GM23338 (cell line): ENCODE measurements at regions not wholly inside any gene's neighbourhood (a gene's known extent, or its start where the extent isn't known, plus 50 kb on each side); places are given as distances from the start of the nearest gene placed in this dataset.

Source experiments
- ATAC-seq: fragments of 200-7000 bp; cut with Tn5 transposase; 3 replicates; pipeline ENCODE4 v1.9.1; 2020
- DNase-seq: peaks from one replicate; pipeline ENCODE4 v3.0.0-alpha.2; 2015; ENCODE audit warnings: low spot score
- H2AFZ ChIP-seq: fragments of 200-600 bp; sonication (generic); 2 replicates; pipeline ENCODE4 v1.8.0; 2016; ENCODE audit warnings: antibody characterized with exemption, mild to moderate bottlenecking, moderate library complexity
- H3F3A ChIP-seq: fragments of 200-600 bp; sonication (generic); replicated peaks from 2 replicates; pipeline ENCODE4 v1.8.0; 2017; ENCODE audit warnings: antibody characterized with exemption, mixed run types, low read depth
- H3K27ac ChIP-seq: fragments of 200-600 bp; sonication (generic); 2 replicates; pipeline ENCODE4 v1.6.1; 2016; ENCODE audit warnings: low read depth
- H3K27me3 ChIP-seq: fragments of 200-600 bp; sonication (generic); 2 replicates; pipeline ENCODE4 v1.8.0; 2016; ENCODE audit warnings: mild to moderate bottlenecking, mixed run types, moderate library complexity; ENCODE audit not compliant: insufficient read depth
- H3K36me3 ChIP-seq: fragments of 200-600 bp; sonication (generic); 2 replicates; pipeline ENCODE4 v1.8.0; 2016; ENCODE audit warnings: mild to moderate bottlenecking; ENCODE audit not compliant: insufficient read depth
- H3K4me1 ChIP-seq: fragments of 200-600 bp; sonication (generic); 2 replicates; pipeline ENCODE4 v1.8.0; 2016; ENCODE audit warnings: mild to moderate bottlenecking, moderate library complexity; ENCODE audit not compliant: insufficient read depth
- H3K4me2 ChIP-seq: fragments of 200-600 bp; sonication (generic); 2 replicates; pipeline ENCODE4 v1.7.1; 2017; ENCODE audit warnings: mixed run types
- H3K4me3 ChIP-seq: fragments of 200-600 bp; sonication (generic); 2 replicates; pipeline ENCODE4 v1.6.1; 2016; ENCODE audit warnings: mixed run types
- H3K79me2 ChIP-seq: fragments of 200-600 bp; sonication (generic); replicated peaks from 2 replicates; pipeline ENCODE4 v1.8.0; 2017; ENCODE audit warnings: mild to moderate bottlenecking; ENCODE audit not compliant: insufficient read depth
- H3K9me2 ChIP-seq: fragments of 200-600 bp; sonication (generic); 2 replicates; pipeline ENCODE4 v1.8.0; 2017; ENCODE audit not compliant: insufficient read depth
- H4K20me1 ChIP-seq: fragments of 200-600 bp; sonication (generic); replicated peaks from 2 replicates; pipeline ENCODE4 v1.8.0; 2017; ENCODE audit warnings: mild to moderate bottlenecking; ENCODE audit not compliant: insufficient read depth
- H3K27ac Mint-ChIP-seq: 2 replicates; pipeline ENCODE4 v1.8.0; 2020; ENCODE audit warnings: inconsistent platforms, mild to moderate bottlenecking, moderate library complexity, mixed read lengths
- H3K27me3 Mint-ChIP-seq: 3 replicates; pipeline ENCODE4 v1.8.0; 2022; ENCODE audit warnings: low read depth, mild to moderate bottlenecking, moderate library complexity, mixed read lengths, inconsistent platforms; ENCODE audit not compliant: insufficient read depth, poor library complexity
- H3K36me3 Mint-ChIP-seq: 3 replicates; pipeline ENCODE4 v1.8.0; 2021; ENCODE audit warnings: low read depth, mild to moderate bottlenecking, inconsistent platforms, moderate library complexity, mixed read lengths
- H3K4me1 Mint-ChIP-seq: 3 replicates; pipeline ENCODE4 v1.8.0; 2020; ENCODE audit warnings: mild to moderate bottlenecking, inconsistent platforms, mixed read lengths
- H3K4me3 Mint-ChIP-seq: 3 replicates; pipeline ENCODE4 v1.8.0; 2021; ENCODE audit warnings: moderate library complexity, mild to moderate bottlenecking, inconsistent platforms, mixed read lengths
- H3K9me3 Mint-ChIP-seq: 3 replicates; pipeline ENCODE4 v1.8.0; 2020; ENCODE audit warnings: moderate library complexity, mild to moderate bottlenecking, inconsistent platforms, mixed read lengths
- CREB1 ChIP-seq: fragments of 250-450 bp; sonication (Bioruptor Pico); IDR thresholded peaks from 2 replicates; pipeline ENCODE4 v1.5.0; 2020; ENCODE audit warnings: low read depth, mild to moderate bottlenecking, moderate library complexity
- CTCF ChIP-seq, 2 experiments: fragments of 200-600 bp in 1 of 2; sonication (generic) in 1 of 2; conservative IDR thresholded peaks; 2 replicates each; pipeline versions ENCODE4 v1.5.1 to v1.6.1; 2016 to 2017; ENCODE audit warnings: antibody characterized with exemption in 2 of 2, low read depth in 2 of 2, mild to moderate bottlenecking in 2 of 2, moderate library complexity in 1 of 2
- ETS1 ChIP-seq: IDR thresholded peaks from 2 replicates; pipeline ENCODE4 v1.6.1; 2016; ENCODE audit warnings: antibody characterized with exemption
- EZH2 ChIP-seq: fragments of 200-600 bp; sonication (generic); IDR thresholded peaks from one replicate; pipeline ENCODE4 v1.8.0; 2017; ENCODE audit warnings: antibody characterized with exemption, mild to moderate bottlenecking, low read depth; ENCODE audit not compliant: unreplicated experiment
- EZH2phosphoT487 ChIP-seq: fragments of 200-600 bp; sonication (generic); IDR thresholded peaks from one replicate; pipeline ENCODE4 v1.8.1; 2018; ENCODE audit warnings: antibody characterized with exemption; ENCODE audit not compliant: unreplicated experiment
- JUNB ChIP-seq: IDR thresholded peaks from one replicate; pipeline ENCODE4 v1.6.1; 2016; ENCODE audit warnings: antibody characterized with exemption; ENCODE audit not compliant: unreplicated experiment
- NANOG ChIP-seq: IDR thresholded peaks from 2 replicates; pipeline ENCODE4 v1.6.1; 2016; ENCODE audit warnings: antibody characterized with exemption, borderline replicate concordance
- POLR2AphosphoS5 ChIP-seq: IDR thresholded peaks from 2 replicates; pipeline ENCODE4 v1.6.1; 2016; ENCODE audit warnings: antibody characterized with exemption, low read depth
- REST ChIP-seq: IDR thresholded peaks from one replicate; pipeline ENCODE4 v1.6.1; 2018; ENCODE audit warnings: antibody characterized with exemption; ENCODE audit not compliant: unreplicated experiment
- STAT1 ChIP-seq: IDR thresholded peaks from one replicate; pipeline ENCODE4 v1.6.1; 2016; ENCODE audit warnings: antibody characterized with exemption; ENCODE audit not compliant: unreplicated experiment
- ZNF114 ChIP-seq: fragments of 250-450 bp; sonication (Bioruptor Pico); IDR thresholded peaks from 2 replicates; pipeline ENCODE4 v1.5.0; 2020; ENCODE audit warnings: mild to moderate bottlenecking, moderate library complexity
- ZNF331 ChIP-seq: fragments of 250-450 bp; sonication (Bioruptor Pico); IDR thresholded peaks from 2 replicates; pipeline ENCODE4 v1.5.0; 2020; ENCODE audit warnings: low read depth, mild to moderate bottlenecking, moderate library complexity
- ZNF462 ChIP-seq: fragments of 250-450 bp; sonication (Bioruptor Pico); IDR thresholded peaks from 2 replicates; pipeline ENCODE4 v1.5.0; 2020; ENCODE audit warnings: mild to moderate bottlenecking, moderate library complexity

GRCh38 chr6:1188199-1188598 is 123.7 kb upstream of the FOXQ1 start:
- no peak overlapping the region for H2AFZ ChIP-seq
- H3K36me3 ChIP-seq: no peaks in the 10 kb centered on the region
- DNase-seq (no peak), ATAC-seq (no peak)
- H3K27ac ChIP-seq: no peak overlapping the region
- no peak for TF ChIP-seq ETS1
- no peak for TF ChIP-seq STAT1
- TF ChIP-seq ZNF462 (CRISPR knock-in tag): no peak
- TF ChIP-seq ZNF331: no peak
- TF ChIP-seq CREB1: no peak
- TF ChIP-seq ZNF114 (CRISPR knock-in tag): no peak
- no peak for TF ChIP-seq EZH2phosphoT487
- no peak for TF ChIP-seq EZH2
- TF ChIP-seq JUNB: no peak
- TF ChIP-seq REST: no peak
- no peak for TF ChIP-seq CTCF (conservative IDR thresholded peaks at IDR 0.05; ENCODE audit: low read depth in 2 of 2)
- no peak for TF ChIP-seq NANOG
- TF ChIP-seq POLR2AphosphoS5: no peak
- H3K79me2 ChIP-seq: no peaks in the 10 kb centered on the region
- peaks cover 7% of the 10 kb centered on the region for H3K9me2 ChIP-seq
- no peak overlapping the region for H3K4me2 ChIP-seq
- Mint-ChIP-seq H3K27me3 (peaks cover 5% of the 10 kb centered on the region), H3K4me1 (no peaks in the 10 kb centered on the region), H3K27ac (no peak overlapping the region), H3K4me3 (no peak overlapping the region), H3K9me3 (no peaks in the 10 kb centered on the region), H3K36me3 (no peaks in the 10 kb centered on the region)
- H3F3A ChIP-seq: no peaks in the 10 kb centered on the region
- H3K27me3 ChIP-seq: no peaks in the 10 kb centered on the region
- no peaks in the 10 kb centered on the region for H4K20me1 ChIP-seq
- H3K4me1 ChIP-seq: no peaks in the 10 kb centered on the region
- H3K4me3 ChIP-seq: no peak overlapping the region
